HEK293 (cell line): ENCODE measurements at regions not wholly inside any gene's neighbourhood (a gene's known extent, or its start where the extent isn't known, plus 50 kb on each side); places are given as distances from the start of the nearest gene placed in this dataset.

Experiments
- PATZ1 ChIP-seq: fragments of 450-650 bp; formaldehyde crosslinking; IDR thresholded peaks from 2 replicates; pipeline ENCODE4 v1.5.1; 2016; ENCODE audit warnings: missing biosample characterization, missing genetic modification characterization
- SP2 ChIP-seq: fragments of 450-650 bp; formaldehyde crosslinking; IDR thresholded peaks from 2 replicates; pipeline ENCODE4 v1.5.1; 2016; ENCODE audit warnings: missing biosample characterization, missing genetic modification characterization
- TCF7L2 ChIP-seq: IDR thresholded peaks from 2 replicates; pipeline ENCODE4 v1.6.1; 2011; ENCODE audit warnings: low read depth, mild to moderate bottlenecking, inconsistent platforms, low read length, moderate library complexity, borderline replicate concordance
- ZNF341 ChIP-seq: fragments of 450-650 bp; formaldehyde crosslinking; IDR thresholded peaks from 2 replicates; pipeline ENCODE4; 2016; ENCODE audit warnings: low read depth, missing biosample characterization, missing genetic modification characterization
- ZNF561 ChIP-seq: fragments of 450-650 bp; IDR thresholded peaks from 2 replicates; pipeline ENCODE4 v1.5.1; 2018; ENCODE audit warnings: missing biosample characterization, missing genetic modification characterization, borderline replicate concordance
- TF ChIP-seq, protein P1 (sequence below): fragments of 450-650 bp; formaldehyde crosslinking; IDR thresholded peaks from 2 replicates; pipeline ENCODE4 v1.5.1; 2016; ENCODE audit warnings: missing biosample characterization, missing genetic modification characterization

DNA sequence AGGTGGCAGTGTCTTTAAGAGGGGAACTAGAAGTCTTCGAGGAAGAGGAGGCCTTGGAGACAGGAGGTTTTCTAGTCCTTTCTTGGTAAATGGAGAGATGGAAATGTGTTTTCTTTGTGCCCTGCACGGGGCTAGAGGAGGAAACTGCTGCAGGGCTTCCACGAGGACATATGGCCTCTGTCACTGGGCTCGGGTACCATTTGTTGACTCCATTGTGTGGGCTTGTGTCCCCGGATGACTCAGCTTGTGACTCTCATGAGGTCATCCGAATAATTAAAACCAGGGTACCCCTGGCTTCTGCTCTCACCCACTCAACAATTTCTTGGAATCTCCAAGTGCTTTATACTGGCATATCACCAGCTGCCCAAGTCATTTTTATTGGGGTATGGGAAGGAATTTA lies 261.7 kb downstream of the KIF4B start:
- TF ChIP-seq TCF7L2: no peak
- TF ChIP-seq, protein P1, sequence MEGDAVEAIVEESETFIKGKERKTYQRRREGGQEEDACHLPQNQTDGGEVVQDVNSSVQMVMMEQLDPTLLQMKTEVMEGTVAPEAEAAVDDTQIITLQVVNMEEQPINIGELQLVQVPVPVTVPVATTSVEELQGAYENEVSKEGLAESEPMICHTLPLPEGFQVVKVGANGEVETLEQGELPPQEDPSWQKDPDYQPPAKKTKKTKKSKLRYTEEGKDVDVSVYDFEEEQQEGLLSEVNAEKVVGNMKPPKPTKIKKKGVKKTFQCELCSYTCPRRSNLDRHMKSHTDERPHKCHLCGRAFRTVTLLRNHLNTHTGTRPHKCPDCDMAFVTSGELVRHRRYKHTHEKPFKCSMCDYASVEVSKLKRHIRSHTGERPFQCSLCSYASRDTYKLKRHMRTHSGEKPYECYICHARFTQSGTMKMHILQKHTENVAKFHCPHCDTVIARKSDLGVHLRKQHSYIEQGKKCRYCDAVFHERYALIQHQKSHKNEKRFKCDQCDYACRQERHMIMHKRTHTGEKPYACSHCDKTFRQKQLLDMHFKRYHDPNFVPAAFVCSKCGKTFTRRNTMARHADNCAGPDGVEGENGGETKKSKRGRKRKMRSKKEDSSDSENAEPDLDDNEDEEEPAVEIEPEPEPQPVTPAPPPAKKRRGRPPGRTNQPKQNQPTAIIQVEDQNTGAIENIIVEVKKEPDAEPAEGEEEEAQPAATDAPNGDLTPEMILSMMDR (tag by site-specific recombination): no peak
- no peak for TF ChIP-seq PATZ1 (tag by site-specific recombination)
- TF ChIP-seq ZNF341 (tag by site-specific recombination): no peak
- no peak for TF ChIP-seq SP2
- no peak for TF ChIP-seq ZNF561
